ENCODE measurements at regions not wholly inside any gene's neighbourhood (a gene's known extent, or its start where the extent isn't known, plus 50 kb on each side); places are given as distances from the start of the nearest gene placed in this dataset.

DNA sequence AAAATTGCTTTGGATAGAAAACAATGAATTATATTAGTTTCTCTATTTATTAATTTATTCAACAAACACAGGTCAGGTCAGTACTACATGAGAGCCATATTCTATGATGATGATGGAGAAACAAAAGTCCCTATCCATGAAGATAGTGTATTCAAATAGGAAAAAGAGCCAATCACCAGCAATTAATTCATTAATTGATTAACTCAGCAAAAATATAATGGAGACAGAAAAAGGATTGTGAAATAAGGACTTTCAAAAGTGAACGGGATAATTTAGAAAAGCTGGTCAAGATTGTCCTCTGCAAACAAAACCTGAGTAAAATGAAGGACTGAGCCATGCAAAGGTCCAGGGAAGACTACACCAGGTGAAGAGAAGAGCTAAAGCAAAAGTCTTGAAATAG, 1517.7 kb upstream of the CDH8 start:
- DNase-seq (ENCODE audit: low read depth, low spot score) = no peak

DNA sequence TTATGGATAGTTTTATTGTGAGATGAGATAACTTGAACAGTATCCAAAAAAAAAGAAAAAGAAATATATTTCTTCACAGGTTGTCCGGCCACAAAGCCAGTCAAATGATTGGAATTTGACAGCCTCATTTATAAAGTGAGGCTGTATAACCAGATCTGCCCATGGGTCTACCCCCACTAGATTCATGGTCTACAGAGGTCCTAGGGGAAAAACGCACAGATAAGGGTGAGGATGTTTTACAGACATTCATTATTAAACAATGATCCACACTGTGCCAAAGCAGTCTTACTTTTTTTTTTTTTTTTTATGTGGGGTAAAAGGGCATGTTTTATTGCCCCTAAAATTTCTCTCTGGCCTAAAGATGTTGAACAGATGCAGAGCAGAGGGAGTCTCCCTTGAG, 1503.0 kb upstream of the CDH8 start:
- no peak for DNase-seq (ENCODE audit: low read depth, low spot score)

DNA sequence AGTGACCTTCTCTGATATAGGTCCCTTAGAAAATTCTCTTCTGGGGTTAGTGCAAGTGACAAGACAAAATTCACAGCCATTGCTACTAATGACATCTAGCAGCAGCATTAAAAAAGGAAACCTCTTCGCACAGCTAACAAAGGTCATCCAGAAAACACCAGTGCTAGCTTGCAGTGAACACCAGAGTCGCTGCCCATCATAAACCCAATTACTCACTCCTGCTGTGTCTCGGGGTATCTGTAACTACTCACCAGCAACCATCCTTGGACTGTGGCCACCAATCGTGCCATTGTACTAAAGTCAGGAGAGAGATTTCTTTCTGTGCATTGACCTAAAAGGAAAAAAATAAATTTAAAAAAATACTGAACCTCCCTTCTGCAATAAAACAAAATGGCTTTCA, 1494.7 kb upstream of the CDH8 start:
- DNase-seq (ENCODE audit: low read depth, low spot score) = no peak

DNA sequence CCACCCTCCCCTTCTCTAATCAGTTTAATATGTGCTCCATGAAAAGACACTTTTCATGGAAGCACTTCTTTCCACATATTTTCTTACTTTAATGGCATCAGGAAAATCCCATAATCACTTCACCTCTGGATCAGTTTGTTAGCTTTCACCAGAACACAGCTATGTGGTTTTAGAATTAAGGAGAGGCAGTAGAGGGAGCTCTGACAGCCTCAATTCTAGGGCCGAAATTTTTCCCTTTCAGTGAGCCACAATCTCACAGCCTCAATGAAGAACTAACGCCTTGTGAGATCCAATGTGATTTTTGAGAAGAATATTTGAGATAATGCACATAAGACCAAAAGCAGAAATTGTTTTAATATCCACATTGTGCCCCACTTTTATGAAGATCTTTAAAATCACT, 1494.0 kb upstream of the CDH8 start:
- DNase-seq (ENCODE audit: low read depth, low spot score) = no peak

DNA sequence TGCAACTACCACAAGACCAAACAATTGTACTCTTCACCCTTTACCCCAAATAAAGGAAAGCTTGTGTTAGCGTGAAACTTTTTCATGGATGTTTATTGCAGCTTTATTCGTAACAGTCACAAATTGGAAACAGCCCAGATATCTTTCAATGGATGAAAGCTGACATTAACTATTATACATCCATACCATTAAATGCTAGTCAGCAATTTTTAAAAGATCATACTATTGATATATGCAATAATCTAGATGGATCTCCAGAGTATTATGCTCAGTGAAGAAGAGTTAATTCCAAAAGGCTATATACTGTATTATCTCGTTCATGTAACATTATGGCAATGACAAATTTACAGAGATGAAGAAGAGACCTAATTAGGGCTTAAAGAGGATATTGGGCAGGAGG, 1491.2 kb upstream of the CDH8 start:
- DNase-seq (ENCODE audit: low read depth, low spot score) = no peak

DNA sequence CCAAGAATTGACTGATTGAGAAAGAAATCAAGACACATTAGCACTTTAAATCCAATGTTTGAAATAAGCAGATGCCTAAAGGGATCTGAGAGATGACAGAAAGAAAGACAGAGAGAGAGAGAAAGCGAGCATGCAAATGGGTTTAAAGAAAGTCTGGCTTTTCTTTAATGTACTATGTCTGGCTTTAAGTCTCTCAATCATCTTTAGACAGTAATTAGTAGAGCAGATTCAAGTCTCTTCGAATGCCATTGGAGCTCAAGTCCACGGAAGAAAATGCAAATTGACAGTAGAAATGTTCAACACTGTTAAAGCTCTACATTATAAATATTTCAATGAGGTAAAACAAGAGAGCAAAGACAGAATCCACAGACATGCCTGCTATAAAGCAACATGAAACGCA, 1480.2 kb upstream of the CDH8 start:
- no peak for DNase-seq (ENCODE audit: low read depth, low spot score)

DNA sequence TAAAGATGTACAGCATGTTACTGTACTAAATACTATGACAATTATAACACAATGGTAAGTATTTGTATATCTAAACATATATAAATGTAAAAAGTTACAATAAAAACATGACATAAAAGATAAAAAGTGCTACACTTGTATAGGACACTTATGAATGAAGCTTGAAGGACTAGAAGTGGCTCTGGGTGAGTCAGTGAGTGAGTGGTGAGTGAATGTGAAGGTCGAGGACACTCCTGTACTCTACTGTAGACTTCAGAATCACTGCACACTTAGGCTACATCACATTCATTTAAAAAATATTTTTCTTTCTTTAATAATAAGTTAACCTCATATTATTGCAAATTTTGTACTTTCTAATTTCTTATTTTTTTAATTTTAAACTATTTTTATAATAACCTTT, 1476.7 kb upstream of the CDH8 start:
- DNase-seq (ENCODE audit: low read depth, low spot score) = no peak

DNA sequence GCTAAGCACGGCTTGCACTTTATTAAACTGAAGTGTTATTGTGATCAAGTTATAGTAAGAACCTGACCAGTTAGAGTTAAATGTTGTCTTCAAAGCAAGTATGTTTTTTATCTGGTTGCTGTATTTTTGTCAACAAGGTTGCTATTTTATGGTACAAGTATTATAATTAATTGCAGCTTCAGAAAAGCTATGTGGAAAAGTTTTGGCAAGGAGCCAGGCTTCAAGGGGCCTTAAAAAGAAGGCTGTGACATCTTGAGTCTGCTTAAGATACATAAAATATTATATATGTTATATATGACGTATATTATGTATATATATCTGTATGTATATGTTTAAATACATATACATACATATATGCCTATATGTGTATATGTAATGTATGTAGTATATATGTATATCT, 1461.2 kb upstream of the CDH8 start:
- DNase-seq (ENCODE audit: low read depth, low spot score) = no peak

DNA sequence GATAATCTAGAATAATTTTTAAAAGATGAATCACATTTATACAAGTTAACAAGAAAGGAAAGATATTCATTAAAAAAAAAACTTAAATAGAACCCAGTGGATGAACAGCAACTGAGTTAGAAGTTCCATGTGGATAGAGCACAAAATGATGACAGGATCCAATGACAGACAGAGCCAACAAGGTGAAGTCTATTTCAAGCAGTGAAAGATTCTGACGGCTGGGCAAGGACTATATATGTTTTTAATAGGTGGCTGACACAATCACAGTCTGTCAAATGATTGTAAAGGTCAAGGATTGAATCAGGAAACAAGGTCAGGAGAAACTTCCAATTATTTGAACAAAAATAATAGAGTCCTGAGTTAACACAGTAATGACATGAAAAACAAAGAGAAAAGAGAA, 1460.0 kb upstream of the CDH8 start:
- no peak for DNase-seq (ENCODE audit: low read depth, low spot score)

DNA sequence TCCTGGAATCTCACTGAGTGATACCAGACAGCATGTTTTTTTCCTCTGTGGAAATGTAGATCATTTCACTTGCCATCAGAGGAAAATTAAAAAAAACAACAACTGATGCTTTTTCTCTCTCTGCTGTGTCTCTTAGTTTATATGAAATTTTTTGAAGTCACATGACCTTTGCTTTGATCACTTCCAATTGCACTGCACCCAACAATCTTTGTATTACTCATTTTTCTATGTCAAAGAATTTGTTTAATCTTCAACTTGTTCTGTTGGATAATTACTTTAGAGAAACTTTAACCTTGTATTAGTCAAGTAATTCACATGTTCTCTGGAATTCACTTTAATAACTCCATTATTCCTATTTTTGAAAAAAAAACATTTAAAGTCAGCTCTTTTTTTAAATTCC, 1452.7 kb upstream of the CDH8 start:
- DNase-seq (ENCODE audit: low read depth, low spot score) = no peak

DNA sequence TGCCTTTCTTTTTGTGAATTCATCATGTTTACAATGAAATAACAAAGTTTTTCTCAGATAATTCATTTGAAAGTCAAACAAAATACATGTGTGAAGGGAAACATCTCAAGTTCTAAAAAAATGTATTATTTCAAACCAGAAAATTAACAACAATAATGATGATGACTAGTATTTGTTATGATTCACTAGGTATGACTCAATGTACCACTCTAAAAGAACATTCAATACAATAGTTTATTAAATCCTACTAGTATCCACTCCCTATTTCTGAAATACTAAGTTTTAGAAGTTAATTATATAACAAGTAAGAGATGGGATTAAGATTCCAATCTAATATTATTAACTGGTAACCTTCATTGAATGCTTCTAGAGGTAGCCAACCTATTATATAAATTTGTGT, 1444.8 kb upstream of the CDH8 start:
- no peak for DNase-seq (ENCODE audit: low read depth, low spot score)

DNA sequence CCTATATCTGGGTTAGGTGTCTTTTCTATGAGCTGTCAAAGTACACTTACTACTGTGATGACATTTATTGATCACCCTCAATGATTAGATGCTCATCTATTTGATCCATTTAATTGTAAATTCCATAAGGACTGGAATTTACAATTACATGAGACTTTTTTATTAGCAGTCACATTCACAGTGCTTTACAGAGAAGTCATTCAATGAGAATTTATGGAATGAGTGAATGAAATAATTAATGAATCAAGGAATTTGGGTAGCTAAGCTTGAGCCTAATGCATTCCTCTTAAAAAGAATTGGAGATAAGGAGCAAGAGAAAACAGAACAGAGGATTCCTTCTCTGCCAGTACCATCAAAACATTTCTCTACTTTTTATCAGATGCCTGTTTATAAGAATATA, 1437.5 kb upstream of the CDH8 start:
- DNase-seq (ENCODE audit: low read depth, low spot score) = no peak

DNA sequence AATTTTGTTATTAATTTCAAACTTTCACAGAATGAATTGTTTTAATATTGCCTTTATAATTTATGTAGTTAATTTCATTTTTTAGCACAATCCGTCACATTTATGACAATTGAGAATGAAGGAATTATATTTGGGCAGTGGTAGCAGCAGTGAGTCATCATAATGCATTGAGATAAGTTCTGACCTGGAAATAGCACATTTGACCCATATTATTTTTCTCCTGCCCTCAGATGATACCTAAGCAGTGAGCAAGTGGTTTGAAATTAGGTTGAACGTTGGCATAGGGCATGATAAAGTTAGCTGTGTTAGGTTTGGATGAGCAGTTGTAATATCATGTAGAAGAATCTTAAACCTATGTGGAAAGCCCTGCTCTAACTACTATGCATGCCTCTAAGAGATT, 1431.3 kb upstream of the CDH8 start:
- peak; percentile 58 for DNase-seq (ENCODE audit: low read depth, low spot score)

DNA sequence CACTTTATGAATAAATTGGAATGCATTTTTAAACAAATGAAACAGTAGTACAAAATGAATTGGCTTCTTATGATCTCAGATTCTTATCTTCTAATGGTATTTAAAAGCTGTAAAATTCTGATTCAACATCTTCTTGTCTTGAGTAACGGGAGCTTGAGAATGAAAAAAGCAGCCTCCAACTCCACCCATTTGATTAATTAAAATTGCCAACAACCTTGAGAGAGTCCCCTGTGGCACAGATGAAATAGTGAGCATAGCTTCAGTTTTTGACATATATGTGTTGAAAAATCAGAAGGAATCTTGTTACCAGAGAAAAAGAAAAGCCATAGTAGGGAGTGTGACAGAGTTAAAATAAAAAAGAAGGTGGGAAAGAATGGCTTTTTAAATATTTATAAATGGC, 1426.1 kb upstream of the CDH8 start:
- DNase-seq (ENCODE audit: low read depth, low spot score) = no peak

DNA sequence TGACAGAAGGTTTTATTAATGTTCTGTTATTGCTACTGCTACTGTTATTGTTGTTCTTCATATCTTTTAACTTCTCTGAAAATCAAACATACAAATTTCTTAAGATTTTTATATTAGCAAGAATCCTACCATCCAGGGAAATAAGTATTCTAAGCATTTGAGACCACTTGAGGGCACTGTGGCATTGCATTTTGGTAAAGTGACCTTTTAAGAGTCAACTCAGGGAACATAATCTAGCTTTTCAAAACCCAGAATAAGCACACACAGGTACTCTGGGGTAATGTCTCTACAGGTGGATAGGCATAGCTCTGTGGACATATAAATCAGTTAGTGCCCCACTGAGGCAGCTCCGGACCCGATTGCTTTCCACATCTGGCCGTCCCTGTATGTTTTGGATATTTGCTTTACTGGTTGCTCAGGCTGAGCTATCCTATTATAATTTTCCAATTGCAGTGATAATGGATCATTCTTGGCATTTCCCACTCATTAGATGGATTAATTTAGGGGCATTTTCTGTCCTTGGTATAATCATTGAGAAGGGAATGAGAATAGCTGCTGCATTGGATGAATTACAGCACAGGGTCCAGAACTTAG, 1425.1 kb upstream of the CDH8 start:
- DNase-seq (ENCODE audit: low read depth, low spot score) = peak; percentile 8

DNA sequence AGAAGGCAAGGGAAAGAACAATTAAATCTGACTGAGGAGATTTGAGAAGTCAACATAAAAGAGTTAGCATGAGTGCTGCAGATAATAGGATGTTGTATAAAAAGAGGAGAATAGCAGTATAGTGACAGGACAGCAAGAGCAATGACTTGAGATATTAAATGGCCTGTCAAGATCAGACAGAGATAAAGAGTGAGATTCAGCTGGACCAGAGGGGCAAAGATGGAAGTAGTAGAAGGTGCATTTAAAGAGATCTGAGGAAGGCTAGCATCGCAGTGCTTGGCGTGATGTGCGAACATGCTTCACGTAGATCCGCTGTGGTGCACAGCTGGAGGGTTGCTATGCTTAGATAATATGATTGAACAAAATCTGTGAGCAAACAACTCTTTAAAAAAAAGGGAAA, 1422.6 kb upstream of the CDH8 start:
- DNase-seq (ENCODE audit: low read depth, low spot score) = no peak

DNA sequence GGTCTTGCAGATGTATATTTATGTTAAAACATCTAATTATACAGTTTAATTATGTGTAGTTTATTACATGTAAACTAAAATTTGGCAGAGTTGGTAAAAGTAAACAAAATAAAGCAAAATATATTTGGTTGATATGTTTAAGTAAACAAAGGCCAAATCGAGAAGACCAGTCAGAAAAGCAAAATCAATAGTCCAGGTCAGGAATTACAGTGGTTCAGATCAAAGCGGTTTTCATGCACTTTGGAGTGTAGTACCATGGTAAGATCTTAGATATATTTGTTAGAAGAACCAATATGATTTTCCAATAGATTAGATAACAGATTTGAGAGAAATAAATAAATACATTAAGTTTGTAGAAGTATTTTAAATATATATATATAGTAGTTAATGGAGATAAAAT, 1421.6 kb upstream of the CDH8 start:
- DNase-seq (ENCODE audit: low read depth, low spot score) = no peak

DNA sequence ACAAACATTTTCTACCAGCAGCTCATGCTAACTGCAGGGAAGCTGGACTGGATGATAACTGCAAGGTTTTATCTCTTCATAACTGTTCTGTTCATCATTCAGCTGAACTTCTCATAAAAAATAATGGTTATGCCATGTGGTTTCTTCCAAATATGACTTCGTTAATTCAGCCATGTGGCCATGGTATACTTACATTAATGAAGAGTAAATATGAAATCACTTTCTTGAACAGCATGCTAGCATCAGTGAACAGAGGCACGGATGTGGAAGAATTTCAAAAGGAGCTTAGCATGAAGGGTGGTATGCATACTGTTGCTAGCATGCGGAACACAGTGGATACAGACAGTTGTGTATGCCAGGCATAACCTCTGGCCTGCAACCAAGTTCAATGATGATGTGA, 1417.0 kb upstream of the CDH8 start:
- DNase-seq (ENCODE audit: low read depth, low spot score) = no peak

DNA sequence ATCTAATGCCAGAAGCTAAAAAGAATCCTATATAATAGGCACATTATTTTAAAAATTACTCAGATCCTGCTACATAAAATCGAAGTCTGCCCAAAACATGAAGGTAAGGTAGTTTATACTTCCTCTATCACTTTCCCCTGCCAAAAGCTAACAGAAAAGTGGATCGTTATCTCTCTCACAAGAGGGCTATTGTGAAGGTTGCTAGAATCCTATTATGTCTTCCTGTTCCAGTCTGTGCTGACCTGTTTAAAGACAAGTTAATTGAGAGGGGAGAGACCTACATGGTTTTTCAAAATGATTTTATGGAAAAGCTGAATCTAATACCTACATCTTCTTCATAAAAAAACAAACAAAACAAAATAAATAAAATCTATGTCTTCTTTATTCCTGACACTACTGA, 1410.9 kb upstream of the CDH8 start:
- no peak for DNase-seq (ENCODE audit: low read depth, low spot score)

DNA sequence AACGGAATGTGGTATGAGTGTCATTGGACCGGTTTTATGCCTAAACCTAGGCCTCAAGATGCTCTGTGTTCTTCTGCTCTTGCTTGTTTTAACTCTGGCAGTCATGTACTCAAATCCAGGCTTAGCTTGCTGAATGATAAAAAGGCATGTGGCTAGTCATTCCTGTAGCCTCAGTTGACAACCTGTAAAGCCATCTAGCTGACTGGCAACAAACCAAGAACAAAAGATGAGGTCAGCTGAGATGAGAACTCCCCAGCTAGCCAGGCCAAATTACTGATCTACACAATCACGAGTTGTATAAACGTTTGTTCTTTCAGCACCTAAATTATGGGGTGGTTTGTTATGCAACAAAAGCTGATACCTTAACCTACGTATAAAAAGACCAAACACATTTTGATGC, 1406.0 kb upstream of the CDH8 start:
- no peak for DNase-seq (ENCODE audit: low read depth, low spot score)

DNA sequence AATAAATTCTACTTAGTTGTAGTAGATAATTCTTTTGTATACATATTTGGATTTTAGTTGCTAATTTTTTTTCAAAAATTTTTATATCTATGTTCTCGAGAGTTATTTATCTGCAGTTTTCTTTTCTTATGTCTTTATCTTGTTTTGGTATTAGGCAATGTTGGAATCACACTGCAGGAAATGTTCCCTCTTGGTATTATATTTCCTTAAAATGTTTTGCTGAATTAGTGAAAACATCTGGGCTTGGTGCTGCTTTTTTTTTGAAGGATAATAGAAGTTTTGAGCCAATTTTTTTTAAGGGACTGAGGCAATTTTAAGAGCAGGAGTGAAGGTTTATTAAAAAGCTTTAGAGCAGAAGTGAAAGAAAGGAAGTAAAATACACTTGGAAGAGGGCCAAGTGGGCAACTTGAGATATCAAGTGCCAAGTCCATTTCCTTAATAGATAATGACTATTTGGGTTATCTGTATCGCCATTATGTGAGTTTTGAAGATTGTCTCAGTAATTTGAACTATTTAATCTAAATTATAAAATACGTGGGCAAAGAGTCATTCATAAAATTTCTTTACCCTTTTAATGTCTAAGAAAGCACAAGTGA, 1390.1 kb upstream of the CDH8 start:
- DNase-seq (ENCODE audit: low read depth, low spot score) = no peak

DNA sequence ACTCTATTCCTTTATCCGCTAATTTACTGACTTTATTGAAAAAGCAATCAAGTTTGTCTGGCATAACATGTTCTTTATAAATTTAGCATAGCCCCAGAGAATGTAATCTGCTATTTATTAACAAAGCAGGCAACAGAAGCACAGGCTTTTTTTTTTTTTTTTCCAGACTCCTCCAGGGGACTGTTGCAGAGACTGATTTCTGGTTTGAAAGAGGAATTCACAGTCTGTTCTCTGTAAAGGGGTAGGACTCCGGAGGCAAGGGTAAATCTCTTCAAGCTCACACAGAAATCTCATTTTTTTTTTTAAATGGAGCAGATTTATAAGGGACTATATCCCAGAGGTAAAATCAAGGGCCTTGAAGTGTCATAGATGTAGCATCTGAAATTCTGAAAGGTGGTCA, 1386.5 kb upstream of the CDH8 start:
- DNase-seq (ENCODE audit: low read depth, low spot score) = no peak

DNA sequence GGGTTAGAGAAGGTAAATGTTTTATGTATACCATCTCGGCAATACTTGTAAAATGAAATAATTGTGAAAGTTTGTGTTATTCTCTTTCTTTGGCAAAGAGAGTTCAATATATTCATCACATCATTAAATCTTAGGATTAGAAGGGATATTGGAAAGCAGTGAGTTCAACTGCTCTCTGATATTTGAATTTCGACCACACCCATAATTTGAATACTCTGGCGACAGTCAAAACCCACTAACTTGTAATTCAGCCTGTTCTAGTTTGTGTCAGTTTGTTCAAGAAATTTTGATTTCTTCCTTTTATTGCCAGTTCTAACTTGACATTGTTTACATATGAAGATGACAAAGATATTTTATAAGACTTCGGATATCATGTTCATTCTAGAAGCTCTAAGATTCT, 1380.5 kb upstream of the CDH8 start:
- DNase-seq (ENCODE audit: low read depth, low spot score) = no peak

DNA sequence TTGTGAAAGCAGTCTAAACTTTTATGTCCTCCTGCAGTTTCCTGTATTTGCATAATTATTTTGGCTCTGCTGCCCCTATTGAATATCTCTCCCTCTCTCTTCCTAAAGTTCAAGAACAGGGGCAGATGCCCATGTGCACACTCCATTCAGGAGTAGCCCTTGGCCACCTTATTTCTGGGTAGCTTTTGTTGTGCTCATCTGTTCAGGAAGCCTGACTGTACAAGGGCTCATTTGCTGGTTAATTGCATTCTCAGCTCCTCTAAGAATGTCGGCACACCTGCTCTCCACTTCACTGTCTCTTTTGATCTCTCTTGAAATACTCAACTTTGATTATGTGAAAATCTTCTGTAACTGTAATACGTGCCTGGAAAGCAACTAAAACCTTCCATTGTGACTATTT, 1378.8 kb upstream of the CDH8 start:
- no peak for DNase-seq (ENCODE audit: low read depth, low spot score)
